ENCODE measurements at regions not wholly inside any gene's neighbourhood (a gene's known extent, or its start where the extent isn't known, plus 50 kb on each side); places are given as distances from the start of the nearest gene placed in this dataset.

DNA sequence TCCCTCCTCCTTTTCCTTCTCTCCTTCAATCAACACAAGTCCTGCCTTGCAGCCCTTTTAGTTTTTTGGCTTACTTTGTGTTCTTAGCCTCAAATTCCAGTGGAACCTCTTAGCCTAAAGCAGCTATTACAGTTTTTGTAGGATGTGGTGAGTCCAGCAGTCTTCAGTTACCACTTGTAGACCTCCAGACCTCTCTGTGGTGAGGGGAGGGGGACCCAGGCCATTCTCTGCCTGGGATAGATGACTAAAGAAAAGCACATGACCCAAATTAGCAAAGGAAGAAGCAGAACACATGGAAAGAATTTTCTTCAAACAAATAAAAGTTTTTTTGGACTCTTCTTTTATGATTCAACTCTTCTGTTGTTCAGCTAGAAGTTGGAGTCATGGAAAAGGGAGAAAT is 246.5 kb downstream of the HAO1 start:
- TF ChIP-seq, protein P1, sequence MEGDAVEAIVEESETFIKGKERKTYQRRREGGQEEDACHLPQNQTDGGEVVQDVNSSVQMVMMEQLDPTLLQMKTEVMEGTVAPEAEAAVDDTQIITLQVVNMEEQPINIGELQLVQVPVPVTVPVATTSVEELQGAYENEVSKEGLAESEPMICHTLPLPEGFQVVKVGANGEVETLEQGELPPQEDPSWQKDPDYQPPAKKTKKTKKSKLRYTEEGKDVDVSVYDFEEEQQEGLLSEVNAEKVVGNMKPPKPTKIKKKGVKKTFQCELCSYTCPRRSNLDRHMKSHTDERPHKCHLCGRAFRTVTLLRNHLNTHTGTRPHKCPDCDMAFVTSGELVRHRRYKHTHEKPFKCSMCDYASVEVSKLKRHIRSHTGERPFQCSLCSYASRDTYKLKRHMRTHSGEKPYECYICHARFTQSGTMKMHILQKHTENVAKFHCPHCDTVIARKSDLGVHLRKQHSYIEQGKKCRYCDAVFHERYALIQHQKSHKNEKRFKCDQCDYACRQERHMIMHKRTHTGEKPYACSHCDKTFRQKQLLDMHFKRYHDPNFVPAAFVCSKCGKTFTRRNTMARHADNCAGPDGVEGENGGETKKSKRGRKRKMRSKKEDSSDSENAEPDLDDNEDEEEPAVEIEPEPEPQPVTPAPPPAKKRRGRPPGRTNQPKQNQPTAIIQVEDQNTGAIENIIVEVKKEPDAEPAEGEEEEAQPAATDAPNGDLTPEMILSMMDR (IDR thresholded peaks at IDR 0.05; ENCODE audit: low read length) = no peak
- TF ChIP-seq EZH2phosphoT487 (IDR thresholded peaks at IDR 0.05; ENCODE audit: low read length) = no peak
